Liver (tissue), 8 donors: ENCODE measurements at regions not wholly inside any gene's neighbourhood (a gene's known extent, or its start where the extent isn't known, plus 50 kb on each side); places are given as distances from the start of the nearest gene placed in this dataset.

Experiments used
- DNase-seq: peaks from one replicate; pipeline ENCODE4 v3.0.0-alpha.2; 2017; ENCODE audit warnings: low spot score
- H3K27ac ChIP-seq, 2 donors: one replicate each; pipeline ENCODE4 v1.7.0; 2013; ENCODE audit warnings: inconsistent platforms in 2 of 2, low read length in 2 of 2, control low read depth in 1 of 2, low read depth in 1 of 2, mild to moderate bottlenecking in 1 of 2
- H3K27me3 ChIP-seq, 4 donors: one replicate each; pipeline versions ENCODE4 v1.6.1 to v1.7.0; 2013; ENCODE audit warnings: low read length in 3 of 4, inconsistent platforms in 1 of 4, mild to moderate bottlenecking in 1 of 4, moderate library complexity in 1 of 4; ENCODE audit not compliant: control insufficient read depth in 4 of 4, insufficient read depth in 4 of 4
- H3K36me3 ChIP-seq, 4 donors: one replicate each; pipeline versions ENCODE4 v1.6.1 to v1.7.0; 2013; ENCODE audit warnings: low read length in 3 of 4, mild to moderate bottlenecking in 3 of 4, low read depth in 1 of 4, moderate library complexity in 1 of 4; ENCODE audit not compliant: control insufficient read depth in 4 of 4, insufficient read depth in 3 of 4
- H3K4me1 ChIP-seq, 4 donors: one replicate each; pipeline versions ENCODE4 v1.6.1 to v1.7.0; 2013; ENCODE audit warnings: low read length in 3 of 4, mild to moderate bottlenecking in 3 of 4, moderate library complexity in 1 of 4; ENCODE audit not compliant: control insufficient read depth in 4 of 4, insufficient read depth in 4 of 4
- H3K4me3 ChIP-seq, 3 donors: one replicate each; pipeline versions ENCODE4 v1.6.1 to v1.7.0; 2013; ENCODE audit warnings: low read length in 3 of 3, control low read depth in 1 of 3, low read depth in 1 of 3, mild to moderate bottlenecking in 1 of 3
- H3K9ac ChIP-seq, 2 donors: one replicate each; pipeline ENCODE4 v1.7.0; 2013; ENCODE audit warnings: low read length in 2 of 2, mild to moderate bottlenecking in 2 of 2, moderate library complexity in 2 of 2, control low read depth in 1 of 2, low read depth in 1 of 2
- H3K9me3 ChIP-seq, 4 donors: one replicate each; pipeline versions ENCODE4 v1.6.1 to v1.7.0; 2013; ENCODE audit warnings: low read length in 3 of 4; ENCODE audit not compliant: control insufficient read depth in 4 of 4
- ATF3 ChIP-seq: IDR thresholded peaks from 2 replicates; pipeline ENCODE4 v1.6.1; 2016; ENCODE audit warnings: antibody characterized with exemption
- CTCF ChIP-seq: fragments of 150-350 bp; IDR thresholded peaks from 2 replicates; pipeline ENCODE4 v1.5.1; 2017; ENCODE audit warnings: improper control_type of control experiment, low read depth, low read length; ENCODE audit not compliant: missing input control
- FOXA1 ChIP-seq: IDR thresholded peaks from 2 replicates; pipeline ENCODE4 v1.6.1; 2016; ENCODE audit warnings: antibody characterized with exemption
- HNF4A ChIP-seq, 2 donors: conservative IDR thresholded peaks; 2 replicates each; pipeline ENCODE4 v1.6.1; 2016; ENCODE audit warnings: antibody characterized with exemption in 2 of 2, mild to moderate bottlenecking in 2 of 2
- NR2F2 ChIP-seq: IDR thresholded peaks from 2 replicates; pipeline ENCODE4 v1.6.1; 2016; ENCODE audit warnings: antibody characterized with exemption
- REST ChIP-seq: IDR thresholded peaks from 2 replicates; pipeline ENCODE4 v1.6.1; 2016; ENCODE audit warnings: antibody characterized with exemption, mild to moderate bottlenecking
- YY1 ChIP-seq: IDR thresholded peaks from 2 replicates; pipeline ENCODE4 v1.6.1; 2016; ENCODE audit warnings: antibody characterized with exemption, mild to moderate bottlenecking
- ZBTB33 ChIP-seq: IDR thresholded peaks from 2 replicates; pipeline ENCODE4 v1.6.1; 2016; ENCODE audit warnings: antibody characterized with exemption
- WGBS: extraction: QIAGEN DNeasy Blood & Tissue Kit; methylation state at CpG from one replicate; pipeline ENCODE4 v1.1.7; 2013; 5-methylcytosine and 5-hydroxymethylcytosine counted together
- TF ChIP-seq, protein P1 (sequence below): IDR thresholded peaks from 2 replicates; pipeline ENCODE4 v1.6.1; 2016; ENCODE audit warnings: antibody characterized with exemption
- donor health status: healthy.
- donor health status: healthy.
- donor health status: healthy.
- donor health status: healthy.
- donor health status: healthy.

GRCh38 chrX:9327747-9328145 is 137.1 kb upstream of the TBL1X start:
- Histone ChIP-seq H3K4me1 (no peaks in the 10 kb centered on the region), H3K9me3 (no peaks in the 10 kb centered on the region), H3K9ac (no peak overlapping the region), H3K36me3 (no peaks in the 10 kb centered on the region), H3K4me3 (no peak overlapping the region), H3K27me3 (no peaks in the 10 kb centered on the region), H3K27ac (no peak overlapping the region)
- 62% methylated on average over 5 of the region's 5 CpGs for WGBS
- TF ChIP-seq REST (no peak), NR2F2 (no peak), HNF4A (conservative IDR thresholded peaks at IDR 0.05) (no peak), ATF3 (no peak)
- DNase-seq: no peak

- no peaks in the 10 kb centered on the region for H3K36me3 ChIP-seq
- peaks cover 0 to 3% (median 1%) of the 10 kb centered on the region in 4 donors for H3K4me1 ChIP-seq
- no peak overlapping the region for H3K9ac ChIP-seq
- no peak for DNase-seq
- H3K27ac ChIP-seq: no peak overlapping the region
- no peaks in the 10 kb centered on the region for H3K9me3 ChIP-seq
- WGBS: 86% methylated on average over 5 of the region's 5 CpGs
- TF ChIP-seq ZBTB33 (no peak), CTCF (no peak), YY1 (no peak), FOXA1 (no peak)
- TF ChIP-seq, protein P1, sequence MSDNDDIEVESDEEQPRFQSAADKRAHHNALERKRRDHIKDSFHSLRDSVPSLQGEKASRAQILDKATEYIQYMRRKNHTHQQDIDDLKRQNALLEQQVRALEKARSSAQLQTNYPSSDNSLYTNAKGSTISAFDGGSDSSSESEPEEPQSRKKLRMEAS: no peak
- H3K4me3 ChIP-seq: no peak overlapping the region
- no peaks in the 10 kb centered on the region for H3K27me3 ChIP-seq
These were observed 135.8 kb upstream of the TBL1X start for GRCh38 chrX:9329056-9329455.
